ENCODE measurements at regions not wholly inside any gene's neighbourhood (a gene's known extent, or its start where the extent isn't known, plus 50 kb on each side); places are given as distances from the start of the nearest gene placed in this dataset.

DNA sequence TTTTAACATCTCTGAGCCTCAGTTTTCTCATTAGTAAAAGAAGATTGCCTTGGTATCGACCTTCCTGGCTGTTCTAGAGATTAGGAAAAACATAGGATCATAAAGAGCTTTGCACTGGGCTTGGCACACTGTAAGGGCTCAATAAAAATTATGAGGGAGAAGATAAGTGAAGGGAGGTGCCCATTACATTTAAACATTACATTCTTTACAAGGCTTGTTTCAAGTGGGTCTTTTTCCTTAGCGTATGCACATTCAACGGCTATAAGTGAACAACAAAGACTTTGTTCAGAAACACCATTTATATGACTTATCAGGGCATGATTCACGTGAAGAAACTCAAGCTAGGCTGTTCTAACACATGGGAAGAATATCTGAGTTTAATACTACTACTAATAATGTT is 351.9 kb upstream of the NPVF start:
- no TSS peak for BruUV-seq (replicated peaks)
- Histone ChIP-seq H3K27me3 (ENCODE audit: control insufficient read depth in 2 of 2, insufficient read depth in 2 of 2, low read length in 2 of 2) (no peaks in the 10 kb centered on the region), H3K9ac (replicated peaks; ENCODE audit: extremely low read depth, insufficient read depth, low read length) (no peak overlapping the region), H3K4me2 (ENCODE audit: insufficient read depth, low read length) (no peak overlapping the region), H3K9me3 (replicated peaks; ENCODE audit: control insufficient read depth, insufficient read depth, low read length) (no peaks in the 10 kb centered on the region), H3K4me1 (ENCODE audit: control insufficient read depth, extremely low read depth, insufficient read depth, low read length) (no peaks in the 10 kb centered on the region), H3K27ac (ENCODE audit: insufficient read depth, low read depth, low read length) (no peak overlapping the region), H3K9me1 (replicated peaks; ENCODE audit: control insufficient read depth, extremely low read depth, insufficient read depth, low read length) (no peaks in the 10 kb centered on the region), H3K79me2 (ENCODE audit: control insufficient read depth, insufficient read depth, low read length) (no peaks in the 10 kb centered on the region), H3K36me3 (ENCODE audit: control insufficient read depth in 2 of 2, extremely low read depth in 1 of 2, insufficient read depth in 2 of 2, low read length in 2 of 2) (no peaks in the 10 kb centered on the region), H3K4me3 (replicated peaks in 1 of 3; ENCODE audit: insufficient read depth in 1 of 3, low read depth in 1 of 3, low read length in 3 of 3) (no peak overlapping the region), H2AFZ (ENCODE audit: low read depth, low read length) (no peak overlapping the region), H4K20me1 (replicated peaks; ENCODE audit: control insufficient read depth, extremely low read depth, insufficient read depth, low read length) (no peaks in the 10 kb centered on the region)
- FAIRE-seq (no peak), DNase-seq (ENCODE audit: low read depth, low spot score) (no peak)
- POLR2A ChIA-PET: no interaction called here
- intact Hi-C loops (cut with micrococcal nuclease) (no loop called here), dilution Hi-C loops (cut with MboI; ENCODE audit: extremely low pct_ligation_motif_present, low sequenced_read_pairs) (no loop called here)
- TF ChIP-seq GATA2 (IDR thresholded peaks at IDR 0.05; ENCODE audit: insufficient read depth, insufficient read length, low read depth, low read length) (no peak), POLR2A (IDR thresholded peaks at IDR 0.05; ENCODE audit: low read depth, low read length) (no peak), JUN (IDR thresholded peaks at IDR 0.05; ENCODE audit: borderline replicate concordance, insufficient read depth, insufficient read length, low read depth) (no peak), POLR2AphosphoS5 (IDR thresholded peaks at IDR 0.05; ENCODE audit: insufficient read depth, low read depth, low read length) (no peak), FOS (IDR thresholded peaks at IDR 0.05; ENCODE audit: borderline replicate concordance, insufficient read depth, low read length) (no peak), EZH2 (IDR thresholded peaks at IDR 0.05; ENCODE audit: borderline replicate concordance, low read depth, low read length, severe bottlenecking) (no peak), MYC (IDR thresholded peaks at IDR 0.05; ENCODE audit: low read depth, low read length) (no peak)
- TF ChIP-seq, protein P1, sequence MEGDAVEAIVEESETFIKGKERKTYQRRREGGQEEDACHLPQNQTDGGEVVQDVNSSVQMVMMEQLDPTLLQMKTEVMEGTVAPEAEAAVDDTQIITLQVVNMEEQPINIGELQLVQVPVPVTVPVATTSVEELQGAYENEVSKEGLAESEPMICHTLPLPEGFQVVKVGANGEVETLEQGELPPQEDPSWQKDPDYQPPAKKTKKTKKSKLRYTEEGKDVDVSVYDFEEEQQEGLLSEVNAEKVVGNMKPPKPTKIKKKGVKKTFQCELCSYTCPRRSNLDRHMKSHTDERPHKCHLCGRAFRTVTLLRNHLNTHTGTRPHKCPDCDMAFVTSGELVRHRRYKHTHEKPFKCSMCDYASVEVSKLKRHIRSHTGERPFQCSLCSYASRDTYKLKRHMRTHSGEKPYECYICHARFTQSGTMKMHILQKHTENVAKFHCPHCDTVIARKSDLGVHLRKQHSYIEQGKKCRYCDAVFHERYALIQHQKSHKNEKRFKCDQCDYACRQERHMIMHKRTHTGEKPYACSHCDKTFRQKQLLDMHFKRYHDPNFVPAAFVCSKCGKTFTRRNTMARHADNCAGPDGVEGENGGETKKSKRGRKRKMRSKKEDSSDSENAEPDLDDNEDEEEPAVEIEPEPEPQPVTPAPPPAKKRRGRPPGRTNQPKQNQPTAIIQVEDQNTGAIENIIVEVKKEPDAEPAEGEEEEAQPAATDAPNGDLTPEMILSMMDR (IDR thresholded peaks at IDR 0.05; ENCODE audit: extremely low read depth in 1 of 2, insufficient read depth in 1 of 2, low read depth in 1 of 2, low read length in 2 of 2): no peak
- TF ChIP-seq, protein P2, sequence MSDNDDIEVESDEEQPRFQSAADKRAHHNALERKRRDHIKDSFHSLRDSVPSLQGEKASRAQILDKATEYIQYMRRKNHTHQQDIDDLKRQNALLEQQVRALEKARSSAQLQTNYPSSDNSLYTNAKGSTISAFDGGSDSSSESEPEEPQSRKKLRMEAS (IDR thresholded peaks at IDR 0.05; ENCODE audit: insufficient read depth, insufficient read length): no peak
- CTCF ChIA-PET: interaction anchor here (2.2 kb wide), 1 partner anchor 13 kb away, joined by 21 read pairs; no protein-coding TSS in a partner anchor
